ENCODE measurements at regions not wholly inside any gene's neighbourhood (a gene's known extent, or its start where the extent isn't known, plus 50 kb on each side); places are given as distances from the start of the nearest gene placed in this dataset.
"Not testable (repeated sequence)": the region's sequence is repeated elsewhere in the genome, so short reads cannot be mapped to it uniquely, and the experiment has no call there.

DNA sequence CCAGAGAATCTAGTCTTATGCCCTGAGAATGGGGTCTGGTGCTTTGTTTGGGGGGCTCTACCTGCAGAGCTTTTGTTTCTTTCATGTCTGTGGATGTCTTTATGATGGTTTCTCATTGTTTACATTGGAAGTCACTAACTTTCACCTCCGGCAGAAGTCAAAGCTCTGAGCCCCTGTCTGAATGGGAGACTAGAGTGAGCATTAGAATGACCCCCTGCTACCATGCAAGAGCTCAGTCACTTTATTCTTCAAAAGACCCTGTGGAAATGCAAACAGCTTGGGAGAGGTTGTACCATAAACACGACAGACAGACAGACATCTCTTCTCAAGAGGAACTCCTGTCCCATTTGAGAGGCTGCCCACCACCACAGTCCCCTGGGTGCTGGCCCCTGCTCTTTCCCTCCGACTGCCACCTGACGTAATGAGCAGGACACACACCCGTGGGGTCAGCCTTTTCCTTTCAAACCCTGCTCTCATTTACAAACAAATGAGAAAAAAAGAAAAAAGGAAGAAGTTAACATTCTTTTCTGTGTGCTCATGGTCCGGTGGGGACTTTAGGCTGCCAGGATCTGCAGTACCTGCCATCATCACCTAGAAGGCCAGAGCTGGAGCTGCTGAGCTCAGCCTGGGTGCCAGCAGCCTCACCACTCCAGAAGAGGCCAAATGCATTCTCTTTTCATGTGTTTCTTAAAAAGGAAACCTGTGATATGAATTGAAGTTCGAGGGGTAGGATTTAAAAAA is 91.6 kb downstream of the FZD1 start:
- DNase-seq (ENCODE audit: low read depth in 2 of 3, low spot score in 1 of 3) = no peak

DNA sequence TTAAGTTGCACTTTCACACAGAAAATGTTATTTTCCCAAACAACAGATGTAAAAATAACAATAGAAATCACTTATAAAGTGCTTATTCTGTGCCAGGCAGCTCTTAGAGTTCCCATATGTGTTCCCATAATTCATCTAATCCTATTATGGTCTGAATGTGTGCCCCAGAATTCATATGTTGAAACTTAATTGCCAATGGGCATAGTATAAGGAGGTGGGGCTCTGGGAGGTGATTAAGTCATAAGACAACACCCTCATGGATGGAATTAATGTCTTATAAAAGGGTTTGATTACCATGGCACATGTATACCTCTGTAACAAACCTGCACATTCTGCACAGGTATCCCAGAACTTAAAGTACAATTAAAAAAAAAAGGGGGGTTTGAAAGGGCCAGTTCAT is 92.7 kb downstream of the FZD1 start:
- DNase-seq (ENCODE audit: low read depth in 2 of 3, low spot score in 1 of 3) = no peak

DNA sequence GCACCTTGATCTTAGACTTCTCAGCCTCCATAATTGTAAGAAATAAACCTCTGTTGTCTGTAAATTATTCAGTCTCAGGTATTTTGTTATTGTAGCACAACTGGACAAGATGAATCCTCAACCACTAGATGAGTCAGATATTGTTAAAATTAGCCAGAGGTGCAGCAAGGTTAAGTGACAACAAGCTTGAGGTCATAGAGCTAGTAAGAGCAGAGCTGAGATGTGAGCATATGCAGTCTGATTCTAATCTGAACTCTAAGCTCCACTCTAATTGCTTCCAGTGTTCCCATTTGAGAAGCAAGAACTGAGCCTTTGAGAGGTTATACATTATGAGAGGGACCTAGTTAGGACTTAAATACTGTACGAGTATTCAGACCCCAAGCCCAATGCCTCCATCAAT is 93.1 kb downstream of the FZD1 start:
- no peak for DNase-seq (ENCODE audit: low read depth in 2 of 3, low spot score in 1 of 3)

DNA sequence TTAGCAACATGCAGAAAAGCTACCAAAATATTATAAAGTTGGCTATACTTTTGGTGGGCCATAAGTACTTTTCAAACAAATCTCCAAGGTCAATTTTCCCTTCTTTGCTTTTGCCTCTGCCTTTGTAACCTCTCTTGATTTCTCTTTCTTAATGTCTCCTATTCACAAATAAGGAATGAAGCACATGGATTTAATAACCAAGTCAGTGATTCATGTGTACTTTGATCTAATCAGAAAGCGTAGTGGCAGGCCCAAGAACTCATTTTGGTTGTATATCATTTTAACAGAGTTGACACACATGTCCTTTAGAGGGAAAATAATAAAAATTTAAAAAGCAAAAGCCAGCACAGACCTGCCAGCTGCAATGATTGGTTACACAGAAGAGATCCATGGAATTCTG is 93.7 kb downstream of the FZD1 start:
- DNase-seq (ENCODE audit: low read depth in 2 of 3, low spot score in 1 of 3) = no peak

DNA sequence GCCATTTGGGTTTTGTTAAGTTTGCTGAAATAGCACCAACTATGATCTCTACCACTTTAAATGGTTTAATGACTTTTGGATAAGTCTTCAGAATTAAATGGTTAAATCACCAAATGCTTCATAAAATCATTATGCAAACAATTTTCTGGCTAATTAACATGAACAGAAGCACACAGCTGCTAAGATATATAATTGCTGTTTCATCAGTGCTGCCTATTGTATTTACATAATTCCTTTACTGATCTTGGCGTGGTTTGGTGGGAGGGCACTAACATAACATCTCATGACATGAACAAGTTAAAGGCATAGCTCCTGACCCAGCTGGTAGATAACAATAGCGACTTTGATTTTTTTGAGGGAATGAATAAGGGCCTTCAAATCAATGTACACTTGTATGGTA is 94.1 kb downstream of the FZD1 start:
- DNase-seq (ENCODE audit: low read depth in 2 of 3, low spot score in 1 of 3) = no peak

DNA sequence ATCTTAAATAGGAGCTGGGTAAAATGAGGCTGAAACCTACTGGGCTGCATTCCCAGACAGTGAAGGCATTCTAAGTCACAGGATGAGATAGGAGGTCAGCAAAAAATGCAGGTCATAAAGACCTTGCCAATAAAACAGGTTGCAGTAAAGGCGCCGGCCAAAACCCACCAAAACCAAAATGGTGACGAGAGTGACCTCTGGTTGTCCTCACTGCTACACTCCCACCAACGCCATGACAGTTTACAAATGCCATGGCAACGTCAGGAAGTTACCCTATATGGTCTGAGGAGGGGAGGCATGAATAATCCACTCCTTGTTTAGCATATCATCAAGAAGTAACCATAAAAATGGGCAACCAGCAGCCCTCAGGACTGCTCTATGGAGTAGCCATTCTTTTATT is 100.9 kb downstream of the FZD1 start:
- not testable (repeated sequence) for DNase-seq (ENCODE audit: low read depth in 2 of 3, low spot score in 1 of 3)

DNA sequence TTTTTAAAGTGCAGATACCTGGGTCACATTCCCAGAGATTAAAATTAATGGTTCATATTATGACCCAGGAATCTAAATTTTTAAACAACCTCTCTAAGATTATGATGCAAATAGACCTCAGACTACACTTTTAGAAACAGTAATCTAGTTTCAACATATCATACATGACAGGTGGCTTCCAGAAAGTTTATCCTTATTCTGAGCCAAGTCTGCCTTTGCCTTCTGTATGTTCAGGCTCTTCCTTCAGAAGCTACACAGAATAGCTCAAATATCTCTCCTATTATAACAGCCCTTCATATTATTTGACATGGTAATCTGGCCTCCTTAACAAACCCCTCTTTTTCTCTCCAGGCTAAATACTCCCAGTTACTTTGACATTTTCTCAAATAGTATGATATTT is 101.9 kb downstream of the FZD1 start:
- DNase-seq (ENCODE audit: low read depth in 2 of 3, low spot score in 1 of 3) = no peak

DNA sequence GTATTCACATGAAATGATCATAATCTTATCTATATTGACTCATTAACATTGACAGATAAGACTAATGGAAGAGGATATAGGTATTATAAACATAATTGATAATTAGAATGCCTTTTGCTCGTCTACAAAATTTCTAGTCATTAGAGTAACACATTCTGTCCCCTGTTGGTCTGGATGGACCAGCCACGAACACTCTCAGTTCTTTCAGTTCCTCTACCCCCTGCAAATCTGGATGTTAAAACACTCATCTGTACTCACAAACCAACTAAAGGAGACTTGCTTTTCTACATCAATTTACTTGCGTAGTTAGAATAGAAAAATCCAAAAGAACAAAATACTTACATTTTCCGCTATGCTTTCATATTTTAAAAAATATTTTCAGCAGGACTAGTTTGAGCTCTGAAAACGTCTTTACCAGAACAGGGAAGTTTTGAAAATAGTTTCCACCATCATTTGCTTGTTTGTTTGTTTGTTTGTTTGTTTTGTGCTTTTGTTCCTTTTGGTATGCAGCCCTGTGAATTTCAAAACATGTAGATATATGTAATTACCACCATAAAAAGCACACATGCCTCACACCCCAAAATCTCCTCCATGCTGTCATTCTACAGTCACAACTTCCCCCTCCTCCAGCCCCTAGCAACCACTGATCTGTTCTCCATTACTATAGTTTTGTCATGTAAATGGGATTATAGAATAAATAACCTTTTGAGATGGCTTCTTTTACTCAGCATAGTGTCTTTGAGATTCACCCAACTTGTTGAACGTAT is 103.8 kb downstream of the FZD1 start:
- DNase-seq (ENCODE audit: low read depth in 2 of 3, low spot score in 1 of 3) = no peak

DNA sequence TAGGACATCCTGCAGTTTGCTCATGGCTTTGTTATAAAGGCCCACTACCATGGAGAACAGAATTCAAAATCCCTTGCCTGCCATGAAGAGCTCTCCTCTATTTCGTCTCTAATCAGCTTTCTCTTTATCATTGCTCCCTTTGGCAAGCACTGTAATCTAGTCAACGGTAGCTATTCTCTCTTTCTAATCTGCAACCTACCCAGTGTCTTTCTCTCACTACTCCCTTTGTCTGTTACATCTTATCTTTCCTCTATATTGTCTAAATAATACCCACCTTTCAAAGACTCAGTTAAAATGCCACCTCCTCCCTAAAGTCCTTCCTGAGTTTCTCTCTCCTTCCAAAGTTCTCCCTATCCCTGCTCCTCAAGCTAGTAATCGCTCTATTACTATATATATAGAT is 108.1 kb downstream of the FZD1 start:
- no peak for DNase-seq (ENCODE audit: low read depth in 2 of 3, low spot score in 1 of 3)

DNA sequence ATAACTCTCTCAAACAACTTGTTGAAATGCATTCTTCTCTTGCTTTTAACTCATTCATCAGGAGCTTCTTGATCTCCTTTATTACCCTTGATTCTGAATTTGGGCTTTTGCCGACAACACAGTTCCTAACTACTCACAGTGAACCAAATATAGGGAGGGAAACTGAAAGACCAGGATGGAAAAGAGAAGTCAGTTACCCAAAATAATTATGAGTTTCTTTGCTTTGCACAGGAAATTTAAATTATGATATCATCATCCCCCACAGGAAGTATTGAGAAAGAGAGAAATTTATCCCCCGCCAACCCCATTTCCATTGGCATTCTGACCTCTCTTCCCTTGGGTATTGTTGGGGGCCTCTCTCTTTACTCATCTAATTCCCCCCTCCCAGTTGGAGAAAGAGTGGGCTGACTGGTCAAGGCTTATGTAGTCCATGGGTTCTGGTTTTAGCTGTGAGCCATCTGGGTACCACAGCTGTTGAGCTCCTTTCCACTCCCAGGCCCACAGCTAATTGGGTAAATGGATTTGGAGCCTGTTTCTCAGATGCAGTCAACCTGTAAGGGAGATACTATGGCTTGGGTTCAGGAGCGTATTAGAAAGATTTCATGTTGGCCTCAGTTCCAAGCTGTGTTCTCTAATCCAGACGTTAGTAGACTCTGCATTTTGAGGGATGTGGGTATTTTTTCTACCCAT is 109.0 kb downstream of the FZD1 start:
- no peak for DNase-seq (ENCODE audit: low read depth in 2 of 3, low spot score in 1 of 3)

DNA sequence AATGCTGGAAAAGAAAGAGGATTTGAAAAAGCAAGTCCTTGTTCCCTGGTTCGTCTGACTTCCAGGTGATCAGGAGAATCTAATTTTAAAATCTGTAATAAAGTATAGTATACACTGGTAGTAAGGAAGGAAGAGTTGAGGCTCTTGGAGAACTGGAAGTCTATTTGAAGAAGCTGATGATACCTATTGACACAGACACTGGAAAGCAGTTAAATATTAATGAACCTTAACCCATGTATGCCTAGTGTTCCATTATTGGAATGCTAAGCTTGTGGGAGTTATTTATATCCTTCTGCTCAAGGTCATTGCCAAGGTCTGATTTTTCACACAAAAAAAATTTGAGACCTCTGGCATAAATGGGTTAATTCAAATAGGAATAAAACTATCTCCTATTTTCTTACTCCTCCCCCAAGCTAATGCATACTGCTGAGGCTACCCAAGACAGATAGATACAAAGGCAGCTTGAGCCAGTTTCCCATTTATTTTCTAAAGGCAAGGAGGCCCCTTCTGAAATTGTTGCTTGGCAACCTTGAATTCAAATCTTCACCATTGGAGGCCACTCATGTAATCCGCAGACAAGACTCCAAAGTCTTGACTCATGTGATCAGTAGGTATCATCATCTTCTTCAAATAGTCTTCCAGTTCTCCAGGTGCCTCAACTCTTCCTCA is 110.2 kb downstream of the FZD1 start:
- no peak for DNase-seq (ENCODE audit: low read depth in 2 of 3, low spot score in 1 of 3)

DNA sequence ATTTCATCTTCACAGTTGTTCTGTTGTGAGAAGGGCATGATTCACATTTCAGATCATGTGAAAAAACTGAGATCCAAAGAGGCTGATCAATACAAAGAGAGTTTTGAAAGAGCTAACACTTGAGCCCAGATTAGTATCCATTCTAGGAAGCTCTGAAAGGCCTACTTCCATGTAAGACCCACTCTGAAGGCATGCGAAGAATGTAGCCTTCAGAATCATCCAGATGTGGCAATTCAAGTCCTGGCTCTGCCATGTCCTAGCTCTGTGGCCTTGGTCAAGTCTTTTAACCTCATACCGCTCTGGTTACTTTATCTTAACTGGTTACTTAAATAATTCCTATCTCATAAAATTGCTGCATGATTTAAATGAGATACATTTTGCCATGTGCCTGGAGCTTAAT is 111.1 kb downstream of the FZD1 start:
- no peak for DNase-seq (ENCODE audit: low read depth in 2 of 3, low spot score in 1 of 3)

DNA sequence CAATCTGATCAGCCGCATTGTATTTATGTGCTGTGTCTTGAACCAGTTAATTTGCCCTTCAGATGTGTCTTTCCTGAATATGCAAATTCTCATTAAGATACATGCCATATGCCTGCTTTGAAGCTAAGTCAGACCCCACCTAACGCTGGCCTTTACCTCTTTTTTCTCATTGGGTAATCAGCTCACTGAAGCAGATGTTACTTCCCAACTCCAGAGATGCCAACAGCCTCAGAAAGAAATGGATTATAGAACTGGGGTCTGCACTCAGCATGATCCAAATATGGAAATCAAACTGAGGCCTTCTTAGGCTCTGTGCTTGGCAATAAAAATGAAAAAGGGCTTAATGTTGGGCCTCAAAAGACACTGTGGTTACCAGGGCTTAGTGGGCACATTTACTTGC is 113.9 kb downstream of the FZD1 start:
- DNase-seq (ENCODE audit: low read depth in 2 of 3, low spot score in 1 of 3) = no peak

DNA sequence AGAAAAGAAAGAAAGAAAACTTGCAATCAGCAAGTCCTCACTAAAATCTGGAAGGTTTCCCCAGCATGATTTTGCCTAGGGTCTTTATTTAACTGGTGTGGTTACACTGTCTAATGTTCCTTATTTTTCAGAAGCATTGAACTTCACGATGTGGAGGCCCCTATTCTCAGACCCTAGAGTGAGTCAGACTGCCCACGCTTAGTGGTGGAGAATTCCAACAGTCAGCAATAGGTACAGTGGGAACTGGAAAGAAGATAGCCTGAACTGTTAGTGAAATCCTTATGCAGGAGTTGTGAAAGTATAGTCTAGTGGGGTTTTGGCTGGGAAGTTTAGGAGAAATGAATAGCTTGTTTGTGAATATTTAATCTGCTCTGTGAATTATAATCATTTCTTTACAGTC is 115.0 kb downstream of the FZD1 start:
- no peak for DNase-seq (ENCODE audit: low read depth in 2 of 3, low spot score in 1 of 3)

DNA sequence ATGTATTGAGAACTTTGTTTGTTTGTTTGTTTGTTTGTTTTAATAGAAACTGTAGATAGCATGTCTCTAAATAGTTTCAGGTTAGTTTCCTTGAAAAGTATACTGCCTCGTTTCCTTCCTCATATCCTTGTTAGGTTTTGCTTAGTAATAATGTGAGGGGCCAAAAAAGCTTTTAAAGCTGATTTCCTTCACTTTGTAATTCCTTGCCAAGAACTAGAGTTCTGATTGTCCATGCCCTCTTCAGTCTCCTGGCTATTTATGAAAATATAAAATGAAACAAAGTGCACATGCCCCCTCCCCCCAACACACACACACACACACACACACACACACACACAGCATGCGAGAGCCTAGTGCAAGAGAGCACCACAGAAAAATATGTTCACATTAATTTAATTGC is 115.8 kb downstream of the FZD1 start:
- DNase-seq (ENCODE audit: low read depth in 2 of 3, low spot score in 1 of 3) = no peak

DNA sequence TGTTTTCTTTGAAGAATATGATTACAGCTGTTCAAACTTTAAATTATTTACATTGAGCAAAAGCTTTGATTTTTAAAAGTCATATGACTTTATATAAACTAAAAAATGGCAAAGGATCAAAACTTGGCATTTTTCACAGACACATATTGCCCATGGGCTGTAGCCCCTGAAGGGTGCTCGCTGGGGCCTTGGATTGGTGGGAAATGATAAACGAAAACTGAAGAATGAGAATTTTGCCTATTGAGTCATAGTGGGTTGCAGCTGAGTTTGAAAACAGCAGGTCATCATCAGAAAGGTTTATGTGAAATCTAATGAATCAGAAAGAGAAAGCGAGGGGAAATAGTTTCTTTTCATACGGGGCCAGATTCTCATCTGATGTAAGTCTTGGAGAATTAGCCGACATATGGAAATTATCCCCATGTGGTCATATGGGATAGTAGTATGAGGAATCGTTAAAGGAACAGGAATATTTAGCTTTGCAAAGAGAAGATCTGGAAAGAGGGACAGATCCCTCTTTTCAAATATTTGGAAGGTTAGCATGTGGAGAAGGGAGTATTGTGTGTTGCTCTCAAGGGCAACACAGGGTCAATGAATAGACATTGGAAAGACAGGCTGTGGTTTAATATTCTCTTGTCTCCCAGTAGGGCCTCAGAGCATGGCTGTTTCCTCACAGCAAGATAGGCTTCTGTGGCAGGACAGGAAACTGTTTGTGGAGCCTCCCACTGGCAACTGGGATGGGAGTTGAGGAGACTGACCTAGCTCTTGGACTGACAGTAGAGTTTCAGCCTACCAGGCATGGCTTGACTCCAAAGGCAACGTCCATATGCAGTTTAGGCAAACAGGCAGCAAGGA is 119.0 kb downstream of the FZD1 start:
- no peak for DNase-seq (ENCODE audit: low read depth in 2 of 3, low spot score in 1 of 3)

DNA sequence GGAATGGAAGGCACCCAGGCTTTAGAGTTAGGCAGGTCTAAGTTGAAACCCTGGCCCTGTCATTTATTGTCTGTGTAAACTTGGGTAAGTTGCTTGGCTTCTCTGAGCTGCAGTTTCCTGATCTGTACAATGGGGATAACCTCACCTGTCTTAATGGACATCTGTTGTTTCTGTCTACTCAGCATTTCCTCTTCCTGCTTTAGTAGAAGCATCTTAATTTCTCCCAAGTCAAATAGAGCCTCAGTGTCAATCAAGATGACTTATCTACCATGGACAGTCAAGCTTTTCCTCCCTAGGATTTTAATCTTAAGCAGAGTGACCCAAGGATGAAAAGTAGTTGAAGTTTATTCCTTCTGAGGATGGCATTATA is 119.7 kb downstream of the FZD1 start:
- DNase-seq (ENCODE audit: low read depth in 2 of 3, low spot score in 1 of 3) = no peak

DNA sequence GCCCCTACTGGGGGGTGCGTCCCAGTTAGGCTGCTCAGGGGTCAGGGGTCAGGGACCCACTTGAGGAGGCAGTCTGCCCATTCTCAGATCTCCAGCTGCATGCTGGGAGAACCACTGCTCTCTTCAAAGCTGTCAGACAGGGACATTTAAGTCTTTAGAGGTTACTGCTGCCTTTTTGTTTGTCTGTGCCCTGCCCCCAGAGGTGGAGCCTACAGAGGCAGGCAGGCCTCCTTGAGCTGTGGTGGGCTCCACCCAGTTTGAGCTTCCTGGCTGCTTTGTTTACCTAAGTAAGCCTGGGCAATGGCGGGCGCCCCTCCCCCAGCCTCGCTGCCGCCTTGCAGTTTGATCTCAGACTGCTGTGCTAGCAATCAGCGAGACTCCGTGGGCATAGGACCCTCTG is 130.5 kb downstream of the FZD1 start:
- DNase-seq (ENCODE audit: low read depth in 2 of 3, low spot score in 1 of 3) = not testable (repeated sequence)

DNA sequence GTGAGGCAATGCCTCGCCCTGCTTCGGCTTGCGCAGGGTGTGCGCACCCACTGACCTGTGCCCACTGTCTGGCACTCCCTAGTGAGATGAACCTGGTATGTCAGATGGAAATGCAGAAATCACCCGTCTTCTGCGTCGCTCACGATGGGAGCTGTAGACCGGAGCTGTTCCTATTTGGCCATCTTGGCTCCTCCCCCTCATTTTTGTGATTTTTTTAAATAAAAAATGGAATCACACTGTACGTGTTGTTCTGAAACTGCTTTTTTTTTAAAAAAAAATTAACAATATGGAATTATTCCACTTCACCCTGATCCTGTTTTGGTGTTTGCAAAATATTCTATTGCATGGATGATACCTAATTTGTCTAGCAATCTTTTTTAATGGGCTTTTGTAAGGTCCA is 131.1 kb downstream of the FZD1 start:
- not testable (repeated sequence) for DNase-seq (ENCODE audit: low read depth in 2 of 3, low spot score in 1 of 3)

DNA sequence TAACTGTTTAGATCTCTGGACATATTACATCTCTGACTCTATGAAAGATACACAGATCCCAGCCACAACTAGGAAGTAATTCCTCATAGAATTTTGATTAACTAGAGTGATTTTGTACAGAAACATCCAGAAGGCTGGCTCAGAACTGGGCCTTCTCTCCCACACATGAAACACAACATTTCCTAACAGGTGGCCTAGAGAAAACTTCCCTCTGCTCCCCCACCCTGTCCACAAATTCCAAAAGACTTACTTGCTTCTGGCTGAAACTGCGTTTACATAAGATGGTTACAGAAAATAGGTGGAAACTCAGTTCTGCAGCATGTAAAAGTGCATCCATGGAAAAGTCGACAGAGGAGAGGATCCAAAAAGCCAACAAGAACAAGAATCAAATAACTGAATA is 132.9 kb downstream of the FZD1 start:
- no peak for DNase-seq (ENCODE audit: low read depth in 2 of 3, low spot score in 1 of 3)

DNA sequence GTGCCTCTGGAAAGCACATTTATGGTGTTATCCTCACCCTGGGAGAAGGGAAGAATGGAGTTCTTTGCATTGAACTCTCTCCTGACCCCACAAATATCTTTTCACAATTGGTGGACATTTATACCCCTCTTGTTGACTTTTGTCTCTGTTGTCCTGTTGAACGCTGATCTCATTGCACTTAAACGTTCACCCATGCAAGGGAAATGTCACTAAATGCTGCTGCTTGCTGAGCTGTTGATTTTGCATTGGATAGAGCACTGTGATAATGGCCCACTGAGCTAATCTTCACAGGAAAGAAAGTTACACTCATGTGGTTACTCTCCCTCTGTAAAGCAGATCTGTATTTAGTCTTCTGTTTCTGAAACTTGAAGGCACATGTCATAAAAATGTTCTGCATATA is 133.4 kb downstream of the FZD1 start:
- DNase-seq (ENCODE audit: low read depth in 2 of 3, low spot score in 1 of 3) = no peak

Measured in stimulated activated CD4-positive, alpha-beta T cell treated with anti-CD3 and anti-CD28 coated beads, Interleukin-12 subunit alpha, Interleukin-12 subunit beta, amount 100 ng/mL, for 48 hours (primary cell).